OCI-LY3 (cell line): ENCODE measurements at regions not wholly inside any gene's neighbourhood (a gene's known extent, or its start where the extent isn't known, plus 50 kb on each side); places are given as distances from the start of the nearest gene placed in this dataset.

Experiments used
- EZH2phosphoT487 ChIP-seq: fragments of 200-600 bp; shearing (Covaris generic); IDR thresholded peaks from 2 replicates; pipeline ENCODE4 v1.6.1; 2018; ENCODE audit warnings: antibody characterized with exemption, mixed run types, low read depth
- TF ChIP-seq, protein P1 (sequence below): fragments of 200-600, 300-600 bp; sonication (generic); IDR thresholded peaks from 2 replicates; pipeline ENCODE4 v1.5.1; 2014; ENCODE audit warnings: antibody characterized with exemption, low read length, low read depth

DNA sequence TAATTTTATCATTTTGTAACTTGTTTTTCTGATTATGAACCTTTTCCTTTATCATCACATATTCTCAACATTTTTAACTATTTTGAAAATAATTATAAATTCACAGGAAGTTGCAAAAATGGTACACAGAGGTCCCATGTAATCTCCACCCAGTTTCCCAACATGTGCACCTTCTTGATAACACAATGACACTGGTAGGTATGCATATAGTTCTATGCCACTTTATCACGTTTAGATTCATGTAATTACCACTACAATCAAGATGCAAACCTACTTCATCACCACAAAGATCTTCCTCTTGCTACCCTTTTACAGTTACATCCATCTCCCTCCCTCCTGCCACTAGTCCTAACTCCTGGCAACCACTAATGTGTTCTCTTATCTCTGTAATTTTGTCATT is 413.9 kb downstream of the SHQ1 start:
- TF ChIP-seq, protein P1, sequence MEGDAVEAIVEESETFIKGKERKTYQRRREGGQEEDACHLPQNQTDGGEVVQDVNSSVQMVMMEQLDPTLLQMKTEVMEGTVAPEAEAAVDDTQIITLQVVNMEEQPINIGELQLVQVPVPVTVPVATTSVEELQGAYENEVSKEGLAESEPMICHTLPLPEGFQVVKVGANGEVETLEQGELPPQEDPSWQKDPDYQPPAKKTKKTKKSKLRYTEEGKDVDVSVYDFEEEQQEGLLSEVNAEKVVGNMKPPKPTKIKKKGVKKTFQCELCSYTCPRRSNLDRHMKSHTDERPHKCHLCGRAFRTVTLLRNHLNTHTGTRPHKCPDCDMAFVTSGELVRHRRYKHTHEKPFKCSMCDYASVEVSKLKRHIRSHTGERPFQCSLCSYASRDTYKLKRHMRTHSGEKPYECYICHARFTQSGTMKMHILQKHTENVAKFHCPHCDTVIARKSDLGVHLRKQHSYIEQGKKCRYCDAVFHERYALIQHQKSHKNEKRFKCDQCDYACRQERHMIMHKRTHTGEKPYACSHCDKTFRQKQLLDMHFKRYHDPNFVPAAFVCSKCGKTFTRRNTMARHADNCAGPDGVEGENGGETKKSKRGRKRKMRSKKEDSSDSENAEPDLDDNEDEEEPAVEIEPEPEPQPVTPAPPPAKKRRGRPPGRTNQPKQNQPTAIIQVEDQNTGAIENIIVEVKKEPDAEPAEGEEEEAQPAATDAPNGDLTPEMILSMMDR = no peak
- no peak for TF ChIP-seq EZH2phosphoT487
